Left ventricle myocardium inferior (tissue), 1 donor: ENCODE measurements at regions not wholly inside any gene's neighbourhood (a gene's known extent, or its start where the extent isn't known, plus 50 kb on each side); places are given as distances from the start of the nearest gene placed in this dataset.
A peak's percentile ranks its signal among the peaks of the same experiment; 100 is the strongest.
"Not testable (repeated sequence)": the region's sequence is repeated elsewhere in the genome, so short reads cannot be mapped to it uniquely, and the experiment has no call there.

ENCODE experiments used
- DNase-seq: peaks from one replicate; pipeline ENCODE4 v3.0.0-alpha.2; 2020
- H3K27ac ChIP-seq: fragments of 200-600 bp; replicated peaks from 2 replicates; pipeline ENCODE4 v1.8.0; 2021
- H3K27me3 ChIP-seq: fragments of 200-600 bp; 2 replicates; pipeline ENCODE4 v1.8.0; 2021; ENCODE audit warnings: low read depth
- H3K36me3 ChIP-seq: fragments of 200-600 bp; 2 replicates; pipeline ENCODE4 v1.8.0; 2021
- H3K4me1 ChIP-seq: fragments of 200-600 bp; 2 replicates; pipeline ENCODE4 v1.8.0; 2021
- H3K4me3 ChIP-seq: fragments of 200-600 bp; 2 replicates; pipeline ENCODE4 v1.8.0; 2021; ENCODE audit warnings: mild to moderate bottlenecking, moderate library complexity
- H3K9me3 ChIP-seq: fragments of 200-600 bp; replicated peaks from 2 replicates; pipeline ENCODE4 v1.8.0; 2021
- intact Hi-C: fragments of 100-400 bp; cut with micrococcal nuclease; formaldehyde crosslinking; loops from one replicate; pipeline ENCODE4 v1.11.0; 2022
- TF ChIP-seq, protein P1 (sequence below): fragments of 200-600 bp; IDR thresholded peaks from 2 replicates; pipeline ENCODE4 v1.8.0; 2021; ENCODE audit warnings: antibody characterized with exemption, mild to moderate bottlenecking, borderline replicate concordance
- donor health status: DM: no; HTN: yes; CAD: no; lungs with severe emphysema.

DNA sequence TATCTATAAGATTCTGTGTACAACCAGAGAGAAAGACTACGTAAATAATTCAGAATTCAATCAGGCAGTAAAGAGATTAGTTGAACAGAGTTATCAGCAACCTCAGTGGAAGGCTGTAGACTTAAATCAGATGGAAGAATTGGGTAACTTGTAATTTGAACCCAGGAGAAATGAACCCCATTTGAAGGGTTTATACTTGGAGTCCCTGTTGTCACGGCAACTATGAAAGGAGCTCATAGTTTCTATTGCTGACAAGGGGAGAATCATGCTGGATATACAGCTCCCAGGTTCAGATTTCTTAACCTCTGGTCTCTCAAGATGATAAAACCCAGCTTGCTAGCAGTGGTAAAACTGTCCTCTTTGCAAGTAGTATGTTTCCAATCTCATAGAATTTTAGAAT is 54.4 kb upstream of the BMP4 start:
- no peaks in the 10 kb centered on the region for H3K36me3 ChIP-seq
- H3K27ac ChIP-seq: no peak overlapping the region
- intact Hi-C loops: no loop called here
- peaks cover 5% of the 10 kb centered on the region for H3K9me3 ChIP-seq
- no peaks in the 10 kb centered on the region for H3K4me1 ChIP-seq
- TF ChIP-seq, protein P1, sequence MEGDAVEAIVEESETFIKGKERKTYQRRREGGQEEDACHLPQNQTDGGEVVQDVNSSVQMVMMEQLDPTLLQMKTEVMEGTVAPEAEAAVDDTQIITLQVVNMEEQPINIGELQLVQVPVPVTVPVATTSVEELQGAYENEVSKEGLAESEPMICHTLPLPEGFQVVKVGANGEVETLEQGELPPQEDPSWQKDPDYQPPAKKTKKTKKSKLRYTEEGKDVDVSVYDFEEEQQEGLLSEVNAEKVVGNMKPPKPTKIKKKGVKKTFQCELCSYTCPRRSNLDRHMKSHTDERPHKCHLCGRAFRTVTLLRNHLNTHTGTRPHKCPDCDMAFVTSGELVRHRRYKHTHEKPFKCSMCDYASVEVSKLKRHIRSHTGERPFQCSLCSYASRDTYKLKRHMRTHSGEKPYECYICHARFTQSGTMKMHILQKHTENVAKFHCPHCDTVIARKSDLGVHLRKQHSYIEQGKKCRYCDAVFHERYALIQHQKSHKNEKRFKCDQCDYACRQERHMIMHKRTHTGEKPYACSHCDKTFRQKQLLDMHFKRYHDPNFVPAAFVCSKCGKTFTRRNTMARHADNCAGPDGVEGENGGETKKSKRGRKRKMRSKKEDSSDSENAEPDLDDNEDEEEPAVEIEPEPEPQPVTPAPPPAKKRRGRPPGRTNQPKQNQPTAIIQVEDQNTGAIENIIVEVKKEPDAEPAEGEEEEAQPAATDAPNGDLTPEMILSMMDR: no peak
- H3K27me3 ChIP-seq: peaks cover 3% of the 10 kb centered on the region
- no peak overlapping the region for H3K4me3 ChIP-seq
- no peak for DNase-seq

DNA sequence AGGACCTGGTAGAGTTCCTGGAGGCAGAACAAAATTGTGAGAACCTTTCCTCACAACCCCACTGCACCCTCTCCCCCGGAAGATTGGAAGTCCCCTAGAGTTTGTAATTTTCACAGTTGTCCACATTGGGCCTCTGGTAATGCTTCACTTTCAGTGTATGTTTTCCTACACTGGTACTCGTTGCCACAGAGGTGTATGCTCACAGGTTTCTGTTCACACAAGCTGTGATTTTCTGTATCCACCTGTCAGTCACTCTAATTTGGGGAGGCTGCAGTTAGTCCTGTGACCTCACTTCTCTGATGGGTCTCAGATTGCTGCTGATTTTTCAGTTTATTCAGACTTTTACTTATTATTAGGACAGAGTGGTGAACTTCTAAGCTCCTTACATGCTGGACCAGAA is 66.4 kb upstream of the BMP4 start:
- no peak overlapping the region for H3K4me3 ChIP-seq
- no peaks in the 10 kb centered on the region for H3K36me3 ChIP-seq
- H3K4me1 ChIP-seq: no peaks in the 10 kb centered on the region
- peaks cover 26% of the 10 kb centered on the region for H3K9me3 ChIP-seq
- no peak overlapping the region for H3K27ac ChIP-seq
- TF ChIP-seq, protein P1: no peak
- H3K27me3 ChIP-seq: no peaks in the 10 kb centered on the region
- intact Hi-C loops: no loop called here
- no peak for DNase-seq

DNA sequence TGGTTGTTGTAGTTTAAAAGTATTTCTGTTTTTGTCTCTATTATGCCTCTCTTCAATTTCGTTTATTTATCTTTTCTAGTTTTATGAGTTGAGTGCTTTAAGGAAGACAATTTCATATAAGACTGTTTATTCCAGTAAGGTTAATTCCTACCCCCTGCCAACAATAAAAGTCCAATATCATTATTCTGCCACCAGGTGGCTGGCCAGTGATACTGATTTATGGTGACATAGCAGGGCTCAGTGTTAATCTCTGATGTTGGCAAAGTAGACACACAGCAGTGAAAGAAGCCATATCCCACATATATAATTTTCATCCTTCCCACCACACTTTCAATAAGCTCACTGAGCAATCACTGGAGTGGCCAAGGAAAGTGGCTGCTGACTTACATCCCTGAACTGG is 69.0 kb upstream of the BMP4 start:
- no peaks in the 10 kb centered on the region for H3K27me3 ChIP-seq
- intact Hi-C loops: no loop called here
- no peaks in the 10 kb centered on the region for H3K4me1 ChIP-seq
- H3K4me3 ChIP-seq: no peak overlapping the region
- H3K36me3 ChIP-seq: no peaks in the 10 kb centered on the region
- H3K27ac ChIP-seq: no peak overlapping the region
- peaks cover 17% of the 10 kb centered on the region for H3K9me3 ChIP-seq
- DNase-seq: no peak
- TF ChIP-seq, protein P1: peak; percentile 53

DNA sequence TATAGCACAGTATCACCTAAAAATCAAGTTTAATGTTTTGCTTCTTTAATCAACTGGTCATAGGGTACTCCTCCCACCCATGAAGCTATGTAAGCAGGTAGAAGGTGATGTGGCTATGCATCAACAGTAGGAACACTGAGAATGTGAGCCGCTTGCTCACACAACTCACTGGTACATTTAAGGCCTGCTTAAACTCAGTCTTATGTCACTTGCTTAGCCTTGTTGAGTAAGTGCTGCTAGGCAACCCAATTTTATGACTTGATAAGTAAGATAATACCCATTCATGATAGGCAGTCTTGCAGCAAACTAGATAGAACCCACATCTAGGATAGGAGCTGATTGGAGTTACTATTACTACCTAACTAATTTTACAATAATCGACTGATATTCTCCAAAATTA is 70.0 kb upstream of the BMP4 start:
- intact Hi-C loops: no loop called here
- Histone ChIP-seq H3K36me3 (no peaks in the 10 kb centered on the region), H3K4me3 (no peak overlapping the region), H3K9me3 (peaks cover 17% of the 10 kb centered on the region), H3K27ac (no peak overlapping the region), H3K27me3 (no peaks in the 10 kb centered on the region), H3K4me1 (no peaks in the 10 kb centered on the region)
- no peak for DNase-seq
- TF ChIP-seq, protein P1: no peak

DNA sequence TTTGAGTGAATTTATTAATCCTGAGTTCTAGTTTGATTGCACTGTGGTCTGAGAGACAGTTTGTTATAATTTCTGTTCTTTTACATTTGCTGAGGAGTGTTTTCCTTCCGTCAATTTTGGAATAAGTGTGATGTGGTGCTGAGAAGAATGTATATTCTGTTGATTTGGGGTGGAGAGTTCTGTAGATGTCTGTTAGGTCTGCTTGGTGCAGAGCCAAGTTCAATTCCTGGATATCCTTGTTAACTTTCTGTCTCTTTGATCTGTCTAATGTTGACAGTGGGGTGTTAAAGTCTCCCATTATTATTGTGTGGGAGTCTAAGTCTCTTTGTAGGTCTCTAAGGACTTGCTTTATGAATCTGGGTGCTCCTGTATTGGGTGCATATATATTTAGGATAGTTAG is 74.4 kb upstream of the BMP4 start:
- H3K36me3 ChIP-seq, DNase-seq, H3K27me3 ChIP-seq, H3K4me1 ChIP-seq, H3K4me3 ChIP-seq, H3K27ac ChIP-seq, intact Hi-C loops: not testable (repeated sequence)
- peaks cover 45% of the 10 kb centered on the region for H3K9me3 ChIP-seq

DNA sequence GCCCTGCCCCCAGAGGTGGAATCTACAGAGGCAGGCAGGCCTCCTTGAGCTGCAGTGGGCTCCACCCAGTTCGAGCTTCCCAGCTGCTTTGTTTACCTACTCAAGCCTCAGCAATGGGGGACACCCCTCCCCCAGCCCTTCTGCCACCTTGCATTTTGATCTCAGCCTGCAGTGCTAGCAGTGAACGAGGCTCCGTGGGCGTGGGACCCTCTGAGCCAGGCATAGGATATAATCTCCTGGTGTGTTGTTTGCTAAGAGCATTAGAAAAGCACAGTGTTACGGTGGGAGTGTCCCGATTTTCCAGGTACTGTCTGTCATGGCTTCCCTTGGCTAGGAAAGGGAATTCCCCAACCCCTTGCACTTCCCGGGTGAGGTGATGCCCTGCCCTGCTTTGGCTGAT is 76.7 kb upstream of the BMP4 start:
- H3K4me1 ChIP-seq, intact Hi-C loops: not testable (repeated sequence)

DNA sequence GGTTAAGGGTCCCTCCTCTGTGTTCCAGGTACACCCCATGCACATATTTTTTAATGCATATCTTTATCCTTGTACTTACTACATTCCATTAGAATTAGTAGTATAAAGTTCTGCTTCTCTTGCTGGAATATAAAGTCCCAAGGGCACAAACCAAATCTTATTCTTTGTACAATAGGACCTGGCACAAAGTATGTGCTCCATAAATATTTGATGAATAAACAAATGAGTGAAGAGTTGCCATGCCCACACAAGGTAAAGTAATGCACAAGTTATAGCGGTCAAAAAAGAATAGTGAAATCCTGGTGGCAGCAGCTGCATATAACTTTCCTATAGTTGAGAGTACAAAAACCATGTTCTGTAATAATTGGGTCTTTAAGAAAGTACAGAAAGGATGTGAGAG is 82.1 kb upstream of the BMP4 start:
- no peak for DNase-seq
- no peaks in the 10 kb centered on the region for H3K36me3 ChIP-seq
- peaks cover 26% of the 10 kb centered on the region for H3K9me3 ChIP-seq
- H3K27me3 ChIP-seq: no peaks in the 10 kb centered on the region
- intact Hi-C loops: no loop called here
- no peaks in the 10 kb centered on the region for H3K4me1 ChIP-seq
- H3K27ac ChIP-seq: no peak overlapping the region
- H3K4me3 ChIP-seq: no peak overlapping the region
- TF ChIP-seq, protein P1: no peak

More for the DNA sequence above, 76.7 kb upstream of the BMP4 start:
- not testable (repeated sequence) for H3K27me3 ChIP-seq, H3K4me3 ChIP-seq, DNase-seq, H3K36me3 ChIP-seq, H3K27ac ChIP-seq
- peaks cover 48% of the 10 kb centered on the region for H3K9me3 ChIP-seq
